ENCODE measurements at regions not wholly inside any gene's neighbourhood (a gene's known extent, or its start where the extent isn't known, plus 50 kb on each side); places are given as distances from the start of the nearest gene placed in this dataset.

GRCh38 chr6:138572167-138572875, 73.0 kb upstream of the NHSL1 start (continued):
- peak; percentile 76 for TF ChIP-seq ETV6 (CRISPR knock-in tag; conservative IDR thresholded peaks at IDR 0.05)
- TF ChIP-seq NR2C2 (CRISPR knock-in tag; IDR thresholded peaks at IDR 0.05; ENCODE audit: borderline replicate concordance) = peak; percentile 33; the same call in 1 of the 2 replicates
- TF ChIP-seq MYNN (CRISPR knock-in tag; IDR thresholded peaks at IDR 0.05; ENCODE audit: low read depth) = no peak
- peak; percentile 96 for TF ChIP-seq POLR2AphosphoS5 (IDR thresholded peaks at IDR 0.05; ENCODE audit: low read depth, low read length)
- TF ChIP-seq CREBL2 (CRISPR knock-in tag; IDR thresholded peaks at IDR 0.05; ENCODE audit: borderline replicate concordance) = no peak
- TF ChIP-seq ZNF263 (CRISPR knock-in tag; IDR thresholded peaks at IDR 0.05) = peak; percentile 47; the same call in 1 of the 2 replicates
- 0 out of 2 replicates have a peak, but pooled peaks have one; percentile 46 for TF ChIP-seq HOXD1 (CRISPR knock-in tag; IDR thresholded peaks at IDR 0.05)
- TF ChIP-seq ARID5B (CRISPR knock-in tag; IDR thresholded peaks at IDR 0.05) = peak; percentile 74
- 0 out of 2 replicates have a peak, but pooled peaks have one; percentile 32 for TF ChIP-seq DPF2 (CRISPR knock-in tag; IDR thresholded peaks at IDR 0.05; ENCODE audit: borderline replicate concordance, low read depth)
- TF ChIP-seq ZMAT3 (CRISPR knock-in tag; conservative IDR thresholded peaks at IDR 0.05) = no peak
- no peak; the same call in 1 of the 2 replicates for TF ChIP-seq GABPB1 (CRISPR knock-in tag; IDR thresholded peaks at IDR 0.05)
- TF ChIP-seq FOXK2 (IDR thresholded peaks at IDR 0.05) = no peak
- TF ChIP-seq CAMTA2 (CRISPR knock-in tag; IDR thresholded peaks at IDR 0.05; ENCODE audit: borderline replicate concordance) = no peak
- peak; percentile 74 for TF ChIP-seq FOXO1 (CRISPR knock-in tag; IDR thresholded peaks at IDR 0.05)
- TF ChIP-seq ZFP91 (CRISPR knock-in tag; IDR thresholded peaks at IDR 0.05; ENCODE audit: borderline replicate concordance) = peak; percentile 33; the same call in 1 of the 2 replicates
- TF ChIP-seq ZBTB25 (CRISPR knock-in tag; IDR thresholded peaks at IDR 0.05) = no peak; the same call in none of the 2 replicates
- TF ChIP-seq THRA (CRISPR knock-in tag; IDR thresholded peaks at IDR 0.05; ENCODE audit: borderline replicate concordance) = peak; percentile 69
- TF ChIP-seq NR1H2 (CRISPR knock-in tag; IDR thresholded peaks at IDR 0.05; ENCODE audit: borderline replicate concordance, low read depth) = no peak
- TF ChIP-seq NR0B2 (CRISPR knock-in tag; IDR thresholded peaks at IDR 0.05) = no peak
- TF ChIP-seq THAP11 (CRISPR knock-in tag; IDR thresholded peaks at IDR 0.05) = peak; percentile 50; the same call in 1 of the 2 replicates
